Nephron (organoid): ENCODE measurements at regions not wholly inside any gene's neighbourhood (a gene's known extent, or its start where the extent isn't known, plus 50 kb on each side); places are given as distances from the start of the nearest gene placed in this dataset.
A peak's percentile ranks its signal among the peaks of the same experiment; 100 is the strongest.

Experiments used
- H3K27ac Mint-ChIP-seq, 3 experiments: 2 replicates each; pipeline ENCODE4 v1.8.0; 2020; ENCODE audit warnings: mixed read lengths in 3 of 3, mild to moderate bottlenecking in 2 of 3, moderate library complexity in 1 of 3
- H3K27me3 Mint-ChIP-seq: 2 replicates; pipeline ENCODE4 v1.8.0; 2021; ENCODE audit warnings: low read depth, mild to moderate bottlenecking, moderate library complexity, mixed read lengths
- H3K36me3 Mint-ChIP-seq: 2 replicates; pipeline ENCODE4 v1.8.0; 2020; ENCODE audit warnings: low read depth, mixed read lengths
- H3K4me1 Mint-ChIP-seq: 2 replicates; pipeline ENCODE4 v1.8.0; 2020; ENCODE audit warnings: mixed read lengths
- H3K4me3 Mint-ChIP-seq, 3 experiments: 2 replicates each; pipeline ENCODE4 v1.8.0; 2020; ENCODE audit warnings: mild to moderate bottlenecking in 3 of 3, mixed read lengths in 3 of 3, moderate library complexity in 2 of 3
- H3K9me3 Mint-ChIP-seq: 2 replicates; pipeline ENCODE4 v1.8.0; 2020; ENCODE audit warnings: mixed read lengths
- CTCF ChIP-seq, 3 experiments: fragments of 200-600 bp; sonication (generic); IDR thresholded peaks; one replicate each; pipeline ENCODE4 v1.5.0; 2021; ENCODE audit warnings: antibody characterized with exemption in 3 of 3; ENCODE audit not compliant: unreplicated experiment in 3 of 3

DNA sequence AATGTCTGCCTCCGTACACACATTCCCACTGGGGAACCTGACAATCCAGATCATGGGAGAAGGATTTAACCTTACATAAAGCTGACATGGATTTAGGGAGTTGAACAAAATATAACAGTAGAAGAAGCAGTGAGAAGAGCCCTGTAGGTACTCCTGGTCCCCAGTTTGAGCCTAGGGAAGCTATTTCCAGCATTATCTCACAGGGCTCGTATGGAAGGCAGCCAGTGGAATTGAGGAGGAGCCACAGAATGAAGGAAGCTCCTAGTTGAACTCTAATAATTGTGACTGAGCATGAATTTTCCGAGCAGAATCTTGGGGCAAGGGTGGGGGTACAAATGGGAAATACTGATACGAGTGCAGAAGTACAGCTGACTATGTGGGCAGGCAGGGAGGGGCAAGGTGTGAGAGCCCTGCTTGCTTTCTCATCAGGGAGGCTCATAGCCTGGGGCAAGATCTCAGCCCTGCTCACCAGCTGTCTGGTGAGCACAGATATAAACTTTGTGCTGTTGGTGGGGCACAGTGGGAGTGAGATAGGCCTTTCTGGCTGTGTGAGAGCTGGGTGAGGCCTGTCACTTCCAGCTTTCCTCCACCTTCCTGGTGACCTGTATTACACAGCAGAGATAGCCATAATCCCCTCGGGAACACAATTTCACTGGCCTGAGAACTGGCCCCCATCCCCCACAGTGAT lies 290.7 kb upstream of the IL12B start:
- H3K27ac Mint-ChIP-seq: peak overlapping the region in 1 of 3 experiments; percentile 2
- H3K9me3 Mint-ChIP-seq: peaks cover 18% of the 10 kb centered on the region
- no peaks in the 10 kb centered on the region for H3K36me3 Mint-ChIP-seq
- TF ChIP-seq CTCF (IDR thresholded peaks at IDR 0.05; ENCODE audit: unreplicated experiment in 3 of 3): no peak
- H3K4me1 Mint-ChIP-seq: peaks cover 17% of the 10 kb centered on the region
- H3K4me3 Mint-ChIP-seq: no peak overlapping the region
- no peaks in the 10 kb centered on the region for H3K27me3 Mint-ChIP-seq

DNA sequence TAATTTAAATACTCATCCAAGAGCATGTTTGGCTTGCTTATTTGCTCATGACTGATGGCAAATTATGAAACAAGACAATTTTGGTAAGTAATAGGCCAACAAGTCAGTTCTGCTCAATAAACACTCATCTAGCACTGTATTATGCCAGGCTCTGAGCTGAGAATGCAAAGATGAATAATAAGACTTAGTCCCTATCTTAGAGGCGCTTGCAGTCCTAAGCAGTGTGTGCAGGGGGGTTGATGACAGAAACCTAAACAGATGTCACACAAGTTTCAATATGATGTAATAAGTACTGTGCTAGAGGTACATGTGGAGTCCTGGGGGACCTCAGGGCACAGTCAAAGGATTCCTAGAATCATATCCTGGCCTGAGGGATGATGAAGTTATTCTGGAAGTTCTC lies 287.6 kb upstream of the ADRA1B start:
- TF ChIP-seq CTCF (IDR thresholded peaks at IDR 0.05; ENCODE audit: unreplicated experiment in 3 of 3): no peak

GRCh38 chr5:159629158-159629557 lies 287.1 kb upstream of the ADRA1B start:
- peaks cover 7% of the 10 kb centered on the region for H3K9me3 Mint-ChIP-seq
- no peaks in the 10 kb centered on the region for H3K27me3 Mint-ChIP-seq
- H3K4me3 Mint-ChIP-seq: no peak overlapping the region
- no peaks in the 10 kb centered on the region for H3K36me3 Mint-ChIP-seq
- TF ChIP-seq CTCF (IDR thresholded peaks at IDR 0.05; ENCODE audit: unreplicated experiment in 3 of 3): no peak
- H3K4me1 Mint-ChIP-seq: peaks cover 9% of the 10 kb centered on the region
- no peak overlapping the region for H3K27ac Mint-ChIP-seq

More for the DNA sequence above, 287.6 kb upstream of the ADRA1B start:
- Mint-ChIP-seq H3K27ac (no peak overlapping the region), H3K4me1 (peaks cover 8% of the 10 kb centered on the region), H3K27me3 (no peaks in the 10 kb centered on the region), H3K9me3 (peaks cover 7% of the 10 kb centered on the region), H3K36me3 (no peaks in the 10 kb centered on the region), H3K4me3 (no peak overlapping the region)

GRCh38 chr5:159630545-159630944 lies 285.7 kb upstream of the ADRA1B start:
- no peak overlapping the region for H3K27ac Mint-ChIP-seq
- TF ChIP-seq CTCF (IDR thresholded peaks at IDR 0.05; ENCODE audit: unreplicated experiment in 3 of 3): no peak
- peaks cover 9% of the 10 kb centered on the region for H3K4me1 Mint-ChIP-seq
- no peaks in the 10 kb centered on the region for H3K27me3 Mint-ChIP-seq
- peaks cover 4% of the 10 kb centered on the region for H3K9me3 Mint-ChIP-seq
- H3K4me3 Mint-ChIP-seq: no peak overlapping the region
- H3K36me3 Mint-ChIP-seq: no peaks in the 10 kb centered on the region

DNA sequence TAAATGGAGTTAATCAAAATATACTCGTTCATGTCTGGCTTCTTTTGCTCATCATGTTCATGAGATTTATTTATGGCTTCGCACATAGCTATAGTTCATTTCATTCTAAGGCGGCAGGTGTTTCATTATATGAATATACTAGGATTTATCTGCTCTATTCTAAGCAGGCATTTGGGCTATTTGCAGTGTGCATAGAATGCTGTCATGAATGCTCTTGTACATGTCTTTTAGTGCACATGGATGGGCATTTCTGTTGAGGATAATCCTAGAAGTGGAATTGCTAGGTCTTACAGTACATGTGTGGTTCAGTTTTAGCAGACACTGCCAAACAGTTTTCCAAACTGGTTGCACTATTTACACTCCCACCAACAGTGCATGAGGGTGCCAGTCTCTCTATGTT lies 285.3 kb upstream of the ADRA1B start:
- Mint-ChIP-seq H3K36me3 (no peaks in the 10 kb centered on the region), H3K27ac (no peak overlapping the region), H3K27me3 (no peaks in the 10 kb centered on the region), H3K4me1 (peaks cover 9% of the 10 kb centered on the region), H3K4me3 (no peak overlapping the region), H3K9me3 (peaks cover 4% of the 10 kb centered on the region)
- TF ChIP-seq CTCF (IDR thresholded peaks at IDR 0.05; ENCODE audit: unreplicated experiment in 3 of 3): no peak

- no peak for TF ChIP-seq CTCF (IDR thresholded peaks at IDR 0.05; ENCODE audit: unreplicated experiment in 3 of 3)
- no peaks in the 10 kb centered on the region for H3K27me3 Mint-ChIP-seq
- H3K9me3 Mint-ChIP-seq: no peaks in the 10 kb centered on the region
- no peak overlapping the region for H3K4me3 Mint-ChIP-seq
- H3K27ac Mint-ChIP-seq: peak overlapping the region in 1 of 3 experiments; percentile 33
- H3K36me3 Mint-ChIP-seq: no peaks in the 10 kb centered on the region
- H3K4me1 Mint-ChIP-seq: peaks cover 9% of the 10 kb centered on the region
Measured at GRCh38 chr5:159632866-159633265, 283.4 kb upstream of the ADRA1B start.
